B cell (primary cell): ENCODE measurements at regions not wholly inside any gene's neighbourhood (a gene's known extent, or its start where the extent isn't known, plus 50 kb on each side); places are given as distances from the start of the nearest gene placed in this dataset.

Source experiments
- ATAC-seq: fragments of 200-7000 bp; cut with Tn5 transposase; one replicate; pipeline ENCODE4 v1.10.0; 2021; ENCODE audit warnings: low read depth, mild to moderate bottlenecking, moderate number of reproducible peaks, moderate library complexity
- CTCF ChIA-PET: fragments of 350-600 bp; sonication (Branson Sonifier 250); formaldehyde crosslinking; loops from one replicate; lab custom pipeline; 2021; ENCODE audit warnings: antibody characterized with exemption, inconsistent platforms; lab: Charles Lee
- POLR2A ChIA-PET: fragments of 350-600 bp; sonication (Branson Sonifier 250); formaldehyde crosslinking; loops from one replicate; lab custom pipeline; 2021; ENCODE audit warnings: antibody characterized with exemption; lab: Charles Lee
- DNase-seq: peaks from one replicate; pipeline ENCODE4 v3.0.0; 2013
- H2AFZ ChIP-seq: 2 replicates; pipeline ENCODE4 v1.6.1; 2012; ENCODE audit warnings: mild to moderate bottlenecking, low read depth, low read length; ENCODE audit not compliant: insufficient read depth, poor library complexity, severe bottlenecking
- H3K27ac ChIP-seq, 2 donors: 1 replicate in 1 of 2; 2 replicates in 1 of 2; pipeline ENCODE4 v1.5.1; 2012 to 2013; ENCODE audit warnings: low read length in 2 of 2, mild to moderate bottlenecking in 2 of 2, moderate library complexity in 1 of 2
- H3K27me3 ChIP-seq, 4 experiments: fragments of 200-600 bp in 1 of 4; sonication (generic) in 1 of 4; replicated peaks in 1 of 4; 1 replicate in 2 of 4; 2 replicates in 2 of 4; pipeline versions ENCODE4 v1.6.1 to v1.7.0; 2013 to 2016; ENCODE audit warnings: low read length in 3 of 4, mild to moderate bottlenecking in 2 of 4, mixed read lengths in 1 of 4, moderate library complexity in 1 of 4; ENCODE audit not compliant: insufficient read depth in 4 of 4, control insufficient read depth in 3 of 4; ENCODE audit errors: control extremely low read depth in 1 of 4
- H3K36me3 ChIP-seq, 2 experiments: replicated peaks in 1 of 2; 1 replicate in 1 of 2; 2 replicates in 1 of 2; pipeline versions ENCODE4 v1.6.1 to v1.7.1; 2013; ENCODE audit warnings: low read length in 1 of 2; ENCODE audit not compliant: insufficient read depth in 2 of 2, control insufficient read depth in 1 of 2; ENCODE audit errors: control extremely low read depth in 1 of 2, extremely low read depth in 1 of 2
- H3K4me1 ChIP-seq, 2 donors: fragments of 200-600 bp in 1 of 2; sonication (generic) in 1 of 2; 1 replicate in 1 of 2; 2 replicates in 1 of 2; pipeline versions ENCODE4 v1.5.1 to v1.6.1; 2013 to 2017; ENCODE audit warnings: low read length in 2 of 2; ENCODE audit not compliant: control insufficient read depth in 2 of 2, insufficient read depth in 2 of 2
- H3K4me2 ChIP-seq: replicated peaks from 2 replicates; pipeline ENCODE3; 2012; ENCODE audit warnings: mild to moderate bottlenecking, low read depth, low read length; ENCODE audit not compliant: poor library complexity, severe bottlenecking
- H3K4me3 ChIP-seq, 5 experiments: fragments of 200-600 bp in 1 of 5; sonication (generic) in 1 of 5; 1 replicate in 3 of 5; 2 replicates in 2 of 5; pipeline versions ENCODE4 v1.5.1 to v1.7.0; 2011 to 2016; ENCODE audit warnings: low read length in 4 of 5, mild to moderate bottlenecking in 4 of 5, low read depth in 2 of 5, control low read depth in 1 of 5, moderate library complexity in 1 of 5; ENCODE audit not compliant: insufficient read depth in 1 of 5; ENCODE audit errors: control extremely low read depth in 1 of 5, extremely low read depth in 1 of 5
- H3K79me2 ChIP-seq: fragments of 200-600 bp; sonication (generic); one replicate; pipeline ENCODE4 v1.6.0; 2016; ENCODE audit warnings: low read length; ENCODE audit not compliant: control insufficient read depth, insufficient read depth
- H3K9ac ChIP-seq: fragments of 200-600 bp; sonication (generic); 2 replicates; pipeline ENCODE4 v1.6.1; 2017; ENCODE audit warnings: mild to moderate bottlenecking, low read length, moderate library complexity
- H3K9me3 ChIP-seq, 3 donors: one replicate each; pipeline versions ENCODE4 v1.6.1 to v1.7.1; 2013; ENCODE audit warnings: low read length in 2 of 3; ENCODE audit not compliant: control insufficient read depth in 2 of 3, insufficient read depth in 1 of 3; ENCODE audit errors: control extremely low read depth in 1 of 3
- H4K20me1 ChIP-seq: 2 replicates; pipeline ENCODE4 v1.6.0; 2012; ENCODE audit warnings: mild to moderate bottlenecking, low read length; ENCODE audit not compliant: insufficient read depth, control insufficient read depth, poor library complexity, severe bottlenecking
- H3K27ac Mint-ChIP-seq: one replicate; pipeline ENCODE4 v1.8.0; 2021; ENCODE audit warnings: mixed read lengths
- H3K27me3 Mint-ChIP-seq: one replicate; pipeline ENCODE4 v1.8.0; 2021; ENCODE audit warnings: mixed read lengths
- H3K4me1 Mint-ChIP-seq: one replicate; pipeline ENCODE4 v1.8.0; 2021; ENCODE audit warnings: mixed read lengths
- H3K4me3 Mint-ChIP-seq: one replicate; pipeline ENCODE4 v1.8.0; 2021; ENCODE audit warnings: mixed read lengths
- H3K9me3 Mint-ChIP-seq: one replicate; pipeline ENCODE4 v1.8.0; 2022; ENCODE audit warnings: mixed read lengths; ENCODE audit not compliant: insufficient read depth
- EZH2 ChIP-seq: IDR thresholded peaks from 2 replicates; pipeline ENCODE4 v1.6.1; 2012; ENCODE audit warnings: borderline replicate concordance, low read depth, mild to moderate bottlenecking, moderate library complexity, low read length; ENCODE audit not compliant: insufficient read depth, poor library complexity, severe bottlenecking
- WGBS: methylation state at CpG from one replicate; pipeline ENCODE4 v1.1.5; 2013; ENCODE audit warnings: missing lambda C conversion rate; ENCODE audit not compliant: insufficient coverage; 5-methylcytosine and 5-hydroxymethylcytosine counted together
- intact Hi-C: fragments of 100-400 bp; cut with micrococcal nuclease; formaldehyde crosslinking; loops from one replicate; pipeline ENCODE4 v1.10.0; 2022
- TF ChIP-seq, protein P1 (sequence below): fragments of 200-600 bp; IDR thresholded peaks from one replicate; pipeline ENCODE4 v1.8.0; 2022; ENCODE audit warnings: antibody characterized with exemption, mild to moderate bottlenecking

GRCh38 chr3:1726741-1727140 lies 371.9 kb upstream of the CNTN4 start:
- ChIA-PET POLR2A (no interaction called here), CTCF (no interaction called here)
- Histone ChIP-seq H3K4me3 (no peak overlapping the region), H4K20me1 (no peaks in the 10 kb centered on the region), H3K4me2 (no peak overlapping the region), H3K4me1 (no peaks in the 10 kb centered on the region), H3K36me3 (no peaks in the 10 kb centered on the region), H2AFZ (no peak overlapping the region), H3K27ac (no peak overlapping the region), H3K9me3 (no peaks in the 10 kb centered on the region), H3K27me3 (no peaks in the 10 kb centered on the region), H3K9ac (no peak overlapping the region), H3K79me2 (no peaks in the 10 kb centered on the region)
- no peak for ATAC-seq
- no peak overlapping the region for H3K4me3 Mint-ChIP-seq
- no peak overlapping the region for H3K27ac Mint-ChIP-seq
- no peaks in the 10 kb centered on the region for H3K4me1 Mint-ChIP-seq
- H3K27me3 Mint-ChIP-seq: no peaks in the 10 kb centered on the region
- peaks cover 4% of the 10 kb centered on the region for H3K9me3 Mint-ChIP-seq
- 72% methylated on average over 2 of the region's 3 CpGs for WGBS
- intact Hi-C loops: no loop called here
- TF ChIP-seq EZH2: no peak
- DNase-seq: no peak

DNA sequence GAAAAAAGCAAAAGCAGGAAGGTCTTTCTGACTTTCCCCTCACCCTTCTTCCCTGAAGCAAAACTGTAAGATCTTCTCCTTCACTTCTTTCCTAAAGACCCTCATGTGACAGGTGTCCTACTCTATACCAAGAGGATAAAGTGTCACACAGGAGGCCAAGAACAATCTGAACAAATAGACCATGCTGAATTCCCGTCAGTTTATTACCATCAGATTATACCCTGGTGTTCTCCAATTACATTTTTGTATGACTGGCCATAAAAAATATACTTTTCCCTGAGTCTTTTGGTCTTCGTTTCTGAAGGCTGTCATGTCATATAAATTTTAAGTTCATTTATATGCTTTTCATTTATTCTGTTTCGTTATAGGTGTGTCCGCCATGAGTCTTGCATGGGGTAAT lies 371.4 kb upstream of the CNTN4 start:
- no CpG with 5 or more reads among the region's 4 CpGs for WGBS
- DNase-seq (no peak), ATAC-seq (no peak)
- H3K27ac ChIP-seq: no peak overlapping the region
- H3K9me3 ChIP-seq: no peaks in the 10 kb centered on the region
- H3K4me1 ChIP-seq: no peaks in the 10 kb centered on the region
- Mint-ChIP-seq H3K9me3 (peaks cover 8% of the 10 kb centered on the region), H3K4me1 (no peaks in the 10 kb centered on the region), H3K27me3 (no peaks in the 10 kb centered on the region), H3K27ac (no peak overlapping the region), H3K4me3 (no peak overlapping the region)
- H3K4me3 ChIP-seq: no peak overlapping the region
- no peak for TF ChIP-seq EZH2
- TF ChIP-seq, protein P1, sequence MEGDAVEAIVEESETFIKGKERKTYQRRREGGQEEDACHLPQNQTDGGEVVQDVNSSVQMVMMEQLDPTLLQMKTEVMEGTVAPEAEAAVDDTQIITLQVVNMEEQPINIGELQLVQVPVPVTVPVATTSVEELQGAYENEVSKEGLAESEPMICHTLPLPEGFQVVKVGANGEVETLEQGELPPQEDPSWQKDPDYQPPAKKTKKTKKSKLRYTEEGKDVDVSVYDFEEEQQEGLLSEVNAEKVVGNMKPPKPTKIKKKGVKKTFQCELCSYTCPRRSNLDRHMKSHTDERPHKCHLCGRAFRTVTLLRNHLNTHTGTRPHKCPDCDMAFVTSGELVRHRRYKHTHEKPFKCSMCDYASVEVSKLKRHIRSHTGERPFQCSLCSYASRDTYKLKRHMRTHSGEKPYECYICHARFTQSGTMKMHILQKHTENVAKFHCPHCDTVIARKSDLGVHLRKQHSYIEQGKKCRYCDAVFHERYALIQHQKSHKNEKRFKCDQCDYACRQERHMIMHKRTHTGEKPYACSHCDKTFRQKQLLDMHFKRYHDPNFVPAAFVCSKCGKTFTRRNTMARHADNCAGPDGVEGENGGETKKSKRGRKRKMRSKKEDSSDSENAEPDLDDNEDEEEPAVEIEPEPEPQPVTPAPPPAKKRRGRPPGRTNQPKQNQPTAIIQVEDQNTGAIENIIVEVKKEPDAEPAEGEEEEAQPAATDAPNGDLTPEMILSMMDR: no peak
- H3K4me2 ChIP-seq: no peak overlapping the region
- no peaks in the 10 kb centered on the region for H3K79me2 ChIP-seq
- POLR2A ChIA-PET: no interaction called here
- no peak overlapping the region for H3K9ac ChIP-seq
- H2AFZ ChIP-seq: no peak overlapping the region
- intact Hi-C loops: no loop called here
- no peaks in the 10 kb centered on the region for H4K20me1 ChIP-seq
- CTCF ChIA-PET: no interaction called here
- H3K27me3 ChIP-seq: no peaks in the 10 kb centered on the region
- no peaks in the 10 kb centered on the region for H3K36me3 ChIP-seq
